ENCODE measurements at regions not wholly inside any gene's neighbourhood (a gene's known extent, or its start where the extent isn't known, plus 50 kb on each side); places are given as distances from the start of the nearest gene placed in this dataset.

DNA sequence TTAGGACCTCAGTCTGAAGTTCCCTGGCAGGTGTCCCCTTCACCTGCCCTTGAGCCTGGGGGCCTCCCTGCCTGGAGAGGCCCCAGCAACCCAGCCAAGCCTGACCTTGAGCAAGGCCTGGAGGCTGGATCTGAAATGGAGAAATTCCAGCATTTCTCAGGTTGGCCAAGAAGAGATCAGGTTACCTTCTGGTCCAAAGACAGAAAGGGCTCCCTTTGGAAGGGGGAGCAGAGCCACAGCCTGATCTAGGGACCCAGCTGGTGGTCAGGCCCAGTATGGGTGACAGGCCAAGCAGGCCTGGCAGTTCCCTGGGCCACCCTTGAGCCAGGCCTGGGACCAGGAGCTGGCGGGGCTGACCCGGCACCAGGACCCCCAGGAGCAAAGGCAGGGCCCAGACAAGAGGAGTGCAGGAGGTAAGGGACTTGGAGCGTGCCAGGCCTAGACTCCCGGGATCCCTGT lies 82.8 kb downstream of the TNFAIP2 start:
- H2BK5ac ChIP-seq (ENCODE audit: low read depth, low read length), result no peak overlapping the region; the same call in 1 of the 2 replicates
- no peak overlapping the region for H2AK5ac ChIP-seq (ENCODE audit: low read depth, low read length)
- TF ChIP-seq, protein P1, sequence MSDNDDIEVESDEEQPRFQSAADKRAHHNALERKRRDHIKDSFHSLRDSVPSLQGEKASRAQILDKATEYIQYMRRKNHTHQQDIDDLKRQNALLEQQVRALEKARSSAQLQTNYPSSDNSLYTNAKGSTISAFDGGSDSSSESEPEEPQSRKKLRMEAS (IDR thresholded peaks at IDR 0.05), result no peak
- TF ChIP-seq EP300 (IDR thresholded peaks at IDR 0.05; ENCODE audit: borderline replicate concordance in 1 of 2, low read depth in 2 of 2, low read length in 2 of 2) (no peak), POLR2A (IDR thresholded peaks at IDR 0.05; ENCODE audit: control extremely low read depth in 1 of 2, low read depth in 2 of 2, low read length in 2 of 2) (no peak), YY1 (IDR thresholded peaks at IDR 0.05; ENCODE audit: low read depth, low read length) (no peak), SAP30 (IDR thresholded peaks at IDR 0.05; ENCODE audit: insufficient read depth, insufficient replicate concordance, low read length) (no peak), BRCA1 (IDR thresholded peaks at IDR 0.05; ENCODE audit: low read depth, low read length) (no peak)
- no peak overlapping the region for H3K27ac ChIP-seq (ENCODE audit: low read depth, low read length)
- H3K4me1 ChIP-seq (replicated peaks in 1 of 4; ENCODE audit: control insufficient read depth in 3 of 4, insufficient read depth in 4 of 4, low read length in 3 of 4), result peaks cover 0 to 7% (median 0%) of the 10 kb centered on the region in 4 experiments; a peak in 3 of 7 replicates
- no peaks in the 10 kb centered on the region for H3K79me1 ChIP-seq (ENCODE audit: low read depth, low read length)
- no peak for FAIRE-seq
- no peak overlapping the region for H2AFZ ChIP-seq (ENCODE audit: low read length)
- H4K8ac ChIP-seq (ENCODE audit: extremely low read depth, insufficient read depth, low read length), result no peak overlapping the region
- H2BK120ac ChIP-seq (replicated peaks; ENCODE audit: low read depth, low read length), result no peak overlapping the region
- no peak overlapping the region for H3K56ac ChIP-seq (replicated peaks; ENCODE audit: insufficient read length, low read depth, low read length)
- 0 out of 2 replicates have a peak overlapping the region, but pooled peaks have one; percentile 18 for H2BK15ac ChIP-seq (ENCODE audit: low read length)
- DNase-seq (ENCODE audit: low read depth in 1 of 2, low spot score in 2 of 2), result no peak
- no peak overlapping the region for H3K4ac ChIP-seq (replicated peaks; ENCODE audit: insufficient read length, low read depth, low read length)
- H4K20me1 ChIP-seq (replicated peaks in 1 of 2; ENCODE audit: control insufficient read depth in 1 of 2, insufficient read depth in 2 of 2, low read length in 2 of 2), result no peaks in the 10 kb centered on the region
- peak overlapping the region; percentile 60; the same call in 1 of the 2 replicates for H2BK12ac ChIP-seq (ENCODE audit: low read depth, low read length)
- H3K4me3 ChIP-seq (ENCODE audit: extremely low read depth in 1 of 4, insufficient read depth in 2 of 4, low read depth in 3 of 4, low read length in 4 of 4), result no peak overlapping the region
- H3K23me2 ChIP-seq (ENCODE audit: low read depth, low read length), result peaks cover 7% of the 10 kb centered on the region; the same call in 1 of the 2 replicates
- H3K9me3 ChIP-seq (ENCODE audit: insufficient read depth in 2 of 2, low read depth in 1 of 2, low read length in 1 of 2), result peaks cover 19 to 22% of the 10 kb centered on the region in 2 experiments
- no peak overlapping the region for H3K23ac ChIP-seq (ENCODE audit: insufficient read length)
- no peak overlapping the region for H4K5ac ChIP-seq (ENCODE audit: insufficient read length, low read depth, low read length)
- no peak overlapping the region for H2BK20ac ChIP-seq (ENCODE audit: low read length)
- H3K36me3 ChIP-seq (ENCODE audit: control insufficient read depth in 2 of 4, insufficient read depth in 4 of 4, low read length in 3 of 4), result 0 out of 8 replicates have a peak, but pooled peaks cover 0 to under 1% (median 0%) of the 10 kb centered on the region in 4 experiments
- whole genome bisulfite sequencing, 2 experiments (ENCODE audit: extremely low coverage in 1 of 2, insufficient coverage in 1 of 2, insufficient read length in 1 of 2, insufficient replicate concordance in 2 of 2, low coverage in 1 of 2, low lambda C conversion rate in 2 of 2, missing lambda C conversion rate in 1 of 2), result 88% methylated on average over 4 of the region's 4 CpGs; no CpG with 5 or more reads in 1 of the 2 experiments
- ChIA-PET POLR2A (ENCODE audit: partially characterized antibody) (interaction anchor here (0.8 kb wide), 1 partner anchor 16 kb away, joined by 3 read pairs; no protein-coding TSS in a partner anchor), CTCF (ENCODE audit: partially characterized antibody) (interaction anchor here (0.8 to 1.7 kb wide), 4 partner anchors 11 to 101 kb away, joined by 4 to 5 read pairs (median 4); no protein-coding TSS in a partner anchor)
- no peak overlapping the region for H3K9ac ChIP-seq (replicated peaks in 1 of 4; ENCODE audit: extremely low read depth in 1 of 4, low read depth in 3 of 4, low read length in 3 of 4)
- H3K27me3 ChIP-seq (replicated peaks in 1 of 4; ENCODE audit: control insufficient read depth in 3 of 4, extremely low read depth in 1 of 4, insufficient read depth in 3 of 4, low read length in 3 of 4), result peaks cover 0 to 30% (median 16%) of the 10 kb centered on the region in 4 experiments; a peak in 5 of 7 replicates
- no peaks in the 10 kb centered on the region for H3K79me2 ChIP-seq (ENCODE audit: control insufficient read depth in 1 of 2, insufficient read depth in 2 of 2, low read length in 2 of 2)
- peak overlapping the region in 1 of 2 experiments; percentile 65; a peak in 1 of 4 replicates for H3K4me2 ChIP-seq (ENCODE audit: insufficient read depth in 1 of 2, low read depth in 2 of 2, low read length in 2 of 2)
- no peak overlapping the region for H4K91ac ChIP-seq (replicated peaks; ENCODE audit: insufficient read length, low read length)
- no peak overlapping the region; the same call in 1 of the 2 replicates for H3K18ac ChIP-seq (ENCODE audit: extremely low read depth, low read length)
- H3K14ac ChIP-seq (ENCODE audit: insufficient read length), result no peak overlapping the region
